Keratinocyte (primary cell): ENCODE measurements at regions not wholly inside any gene's neighbourhood (a gene's known extent, or its start where the extent isn't known, plus 50 kb on each side); places are given as distances from the start of the nearest gene placed in this dataset.
A peak's percentile ranks its signal among the peaks of the same experiment; 100 is the strongest.
"Not testable (repeated sequence)": the region's sequence is repeated elsewhere in the genome, so short reads cannot be mapped to it uniquely, and the experiment has no call there.

ENCODE experiments used
- DNase-seq: peaks from one replicate; pipeline ENCODE4 v3.0.0-alpha.2; 2011; ENCODE audit warnings: low read depth, missing footprints, low spot score
- FAIRE-seq: peaks from 2 replicates; lab custom pipeline; 2011; peaks lifted over from hg19 to GRCh38; lab: Jason Lieb, UNC
- H2AFZ ChIP-seq: 2 replicates; pipeline ENCODE4 v1.6.0; 2012; ENCODE audit warnings: low read length, control low read depth, inconsistent platforms; ENCODE audit not compliant: control insufficient read depth
- H3K27ac ChIP-seq: 2 replicates; pipeline ENCODE4 v1.5.1; 2011; ENCODE audit warnings: low read length; ENCODE audit not compliant: control insufficient read depth, insufficient read depth
- H3K27me3 ChIP-seq: 3 replicates; pipeline ENCODE4 v1.6.0; 2011; ENCODE audit warnings: low read length; ENCODE audit not compliant: control insufficient read depth, insufficient read depth; ENCODE audit errors: extremely low read depth
- H3K36me3 ChIP-seq, 2 experiments: 2 replicates in 1 of 2; 3 replicates in 1 of 2; pipeline ENCODE4 v1.5.1; 2011; ENCODE audit warnings: low read length in 2 of 2, mild to moderate bottlenecking in 1 of 2; ENCODE audit not compliant: control insufficient read depth in 2 of 2, insufficient read depth in 2 of 2; ENCODE audit errors: extremely low read depth in 1 of 2
- H3K4me1 ChIP-seq: 3 replicates; pipeline ENCODE4 v1.5.1; 2011; ENCODE audit warnings: low read length; ENCODE audit not compliant: control insufficient read depth, insufficient read depth; ENCODE audit errors: extremely low read depth
- H3K4me2 ChIP-seq: 3 replicates; pipeline ENCODE4 v1.6.0; 2011; ENCODE audit warnings: low read depth, low read length; ENCODE audit not compliant: control insufficient read depth, insufficient read depth; ENCODE audit errors: extremely low read depth
- H3K4me3 ChIP-seq, 3 experiments: fragments of 200-600 bp in 1 of 3; sonication (generic) in 1 of 3; 2 replicates in 2 of 3; 3 replicates in 1 of 3; pipeline ENCODE4 v1.5.1; 2011 to 2016; ENCODE audit warnings: low read length in 3 of 3, mild to moderate bottlenecking in 3 of 3, control low read depth in 2 of 3, inconsistent platforms in 1 of 3, low read depth in 1 of 3, mixed read lengths in 1 of 3, mixed run types in 1 of 3, moderate library complexity in 1 of 3; ENCODE audit not compliant: control insufficient read depth in 2 of 3, insufficient read depth in 2 of 3; ENCODE audit errors: extremely low read depth in 1 of 3
- H3K79me2 ChIP-seq: 2 replicates; pipeline ENCODE4 v1.6.0; 2012; ENCODE audit warnings: low read length; ENCODE audit not compliant: control insufficient read depth, insufficient read depth
- H3K9ac ChIP-seq: 3 replicates; pipeline ENCODE4 v1.6.0; 2011; ENCODE audit warnings: low read length; ENCODE audit not compliant: control insufficient read depth, insufficient read depth; ENCODE audit errors: extremely low read depth
- H3K9me1 ChIP-seq: 3 replicates; pipeline ENCODE4 v1.6.0; 2011; ENCODE audit warnings: low read length; ENCODE audit not compliant: control insufficient read depth, insufficient read depth; ENCODE audit errors: extremely low read depth
- H3K9me3 ChIP-seq: 2 replicates; pipeline ENCODE4 v1.5.1; 2012; ENCODE audit warnings: low read depth, low read length; ENCODE audit not compliant: control insufficient read depth
- H4K20me1 ChIP-seq: 3 replicates; pipeline ENCODE4 v1.6.0; 2011; ENCODE audit warnings: low read length; ENCODE audit not compliant: control insufficient read depth, insufficient read depth; ENCODE audit errors: extremely low read depth
- EZH2 ChIP-seq: IDR thresholded peaks from one replicate; pipeline ENCODE4 v1.6.1; 2012; ENCODE audit warnings: inconsistent platforms, mild to moderate bottlenecking, low read length, moderate library complexity
- dilution Hi-C: fragments of 300-500 bp; cut with MboI; formaldehyde crosslinking; loops from one replicate; pipeline ENCODE4 v1.7.0; 2020; ENCODE audit warnings: low sequenced_read_pairs; ENCODE audit not compliant: extremely low pct_ligation_motif_present
- TF ChIP-seq, protein P1 (sequence below), 3 experiments: IDR thresholded peaks in 1 of 3; conservative IDR thresholded peaks in 1 of 3; optimal IDR thresholded peaks in 1 of 3; 2 replicates in 2 of 3; 3 replicates in 1 of 3; pipeline versions ENCODE3 to v1.5.1; 2011; ENCODE audit warnings: low read length in 3 of 3, mild to moderate bottlenecking in 3 of 3, moderate library complexity in 2 of 3, control low read depth in 1 of 3, inconsistent platforms in 1 of 3; ENCODE audit not compliant: insufficient read depth in 2 of 3; ENCODE audit errors: extremely low read depth in 1 of 3

DNA sequence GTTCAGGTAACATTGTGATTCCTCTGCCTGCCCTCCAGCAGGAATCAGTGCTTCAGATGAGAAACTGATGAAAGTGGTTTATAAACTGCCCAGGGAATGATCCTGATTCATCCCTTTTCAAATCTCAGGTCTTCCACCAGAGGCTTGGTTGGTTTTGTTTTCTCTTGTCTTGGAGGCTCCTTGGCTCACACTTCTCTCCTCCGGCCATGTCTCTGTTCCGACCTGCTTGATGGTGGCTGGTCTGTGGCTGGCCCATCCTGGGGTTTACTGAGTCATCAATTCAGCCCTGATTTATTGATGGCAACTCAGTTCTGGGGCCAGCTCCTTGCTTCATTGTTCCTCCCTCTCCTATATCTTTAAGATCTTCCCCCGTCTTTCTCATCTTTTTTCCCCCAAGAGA is 56.6 kb upstream of the SLC2A1 start:
- Histone ChIP-seq H3K27ac (peak overlapping the region; percentile 74), H3K4me3 (peak overlapping the region in 1 of 3 experiments; percentile 20)
- dilution Hi-C loops = no loop called here

DNA sequence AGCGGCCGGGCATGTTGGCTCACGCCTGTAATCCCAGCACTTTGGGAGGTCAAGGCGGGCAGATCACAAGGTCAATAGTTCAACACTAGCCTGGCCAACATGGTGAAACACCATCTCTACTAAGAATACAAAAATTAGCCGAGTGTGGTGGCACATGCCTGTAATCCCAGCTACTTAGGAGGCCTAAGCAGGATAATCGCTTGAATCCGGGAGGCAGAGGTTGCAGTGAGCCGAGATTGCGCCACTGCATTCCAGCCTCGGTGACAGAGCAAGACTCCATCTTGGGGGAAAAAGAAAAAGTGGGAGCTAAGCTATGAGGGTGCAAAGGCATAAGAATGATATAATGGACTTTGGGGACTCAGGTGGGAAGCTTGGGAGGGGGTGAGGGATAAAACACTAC is 55.9 kb upstream of the SLC2A1 start:
- H3K4me2 ChIP-seq, H3K27me3 ChIP-seq, H2AFZ ChIP-seq, H3K79me2 ChIP-seq, H3K9ac ChIP-seq, H3K9me1 ChIP-seq, DNase-seq, H4K20me1 ChIP-seq, H3K9me3 ChIP-seq, H3K36me3 ChIP-seq, H3K4me3 ChIP-seq, dilution Hi-C loops, FAIRE-seq: not testable (repeated sequence)
- Histone ChIP-seq H3K4me1 (peaks cover 30% of the 10 kb centered on the region), H3K27ac (peak overlapping the region; percentile 74)

More for the DNA sequence above, 56.6 kb upstream of the SLC2A1 start:
- Histone ChIP-seq H2AFZ (peak overlapping the region; percentile 19), H3K9me3 (no peaks in the 10 kb centered on the region), H3K4me1 (peaks cover 35% of the 10 kb centered on the region), H3K9ac (peak overlapping the region; percentile 52), H3K4me2 (peak overlapping the region; percentile 67), H3K36me3 (no peaks in the 10 kb centered on the region), H3K27me3 (no peaks in the 10 kb centered on the region), H3K9me1 (no peaks in the 10 kb centered on the region), H4K20me1 (no peaks in the 10 kb centered on the region), H3K79me2 (no peaks in the 10 kb centered on the region)
- peak; percentile 97 for FAIRE-seq
- TF ChIP-seq, protein P1, sequence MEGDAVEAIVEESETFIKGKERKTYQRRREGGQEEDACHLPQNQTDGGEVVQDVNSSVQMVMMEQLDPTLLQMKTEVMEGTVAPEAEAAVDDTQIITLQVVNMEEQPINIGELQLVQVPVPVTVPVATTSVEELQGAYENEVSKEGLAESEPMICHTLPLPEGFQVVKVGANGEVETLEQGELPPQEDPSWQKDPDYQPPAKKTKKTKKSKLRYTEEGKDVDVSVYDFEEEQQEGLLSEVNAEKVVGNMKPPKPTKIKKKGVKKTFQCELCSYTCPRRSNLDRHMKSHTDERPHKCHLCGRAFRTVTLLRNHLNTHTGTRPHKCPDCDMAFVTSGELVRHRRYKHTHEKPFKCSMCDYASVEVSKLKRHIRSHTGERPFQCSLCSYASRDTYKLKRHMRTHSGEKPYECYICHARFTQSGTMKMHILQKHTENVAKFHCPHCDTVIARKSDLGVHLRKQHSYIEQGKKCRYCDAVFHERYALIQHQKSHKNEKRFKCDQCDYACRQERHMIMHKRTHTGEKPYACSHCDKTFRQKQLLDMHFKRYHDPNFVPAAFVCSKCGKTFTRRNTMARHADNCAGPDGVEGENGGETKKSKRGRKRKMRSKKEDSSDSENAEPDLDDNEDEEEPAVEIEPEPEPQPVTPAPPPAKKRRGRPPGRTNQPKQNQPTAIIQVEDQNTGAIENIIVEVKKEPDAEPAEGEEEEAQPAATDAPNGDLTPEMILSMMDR (optimal IDR thresholded peaks at IDR 0.05 in 1 of 3, IDR thresholded peaks at IDR 0.05 in 1 of 3, conservative IDR thresholded peaks at IDR 0.05 in 1 of 3; ENCODE audit: extremely low read depth in 1 of 3, insufficient read depth in 2 of 3, low read length in 3 of 3) = no peak
- no peak for TF ChIP-seq EZH2
- DNase-seq = no peak

DNA sequence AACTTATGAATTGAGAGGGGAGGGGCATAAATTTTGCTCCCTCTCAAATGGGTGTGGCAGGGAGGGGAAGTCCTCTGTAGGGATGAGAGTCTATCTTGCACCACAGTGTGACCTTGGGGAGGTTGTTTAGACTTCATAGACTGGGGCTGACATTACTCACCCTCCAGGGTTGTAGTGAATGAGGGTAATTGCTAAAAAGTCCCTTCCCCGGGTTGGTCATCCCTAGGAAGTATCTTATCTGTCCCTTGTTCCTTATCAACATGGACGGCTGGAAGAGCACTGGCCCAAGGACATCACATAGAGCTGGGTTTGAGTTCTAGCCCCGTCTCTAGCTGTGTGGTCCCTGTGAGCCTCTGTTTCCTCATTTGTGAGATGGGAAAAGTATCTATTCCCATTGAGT is 52.4 kb upstream of the SLC2A1 start:
- H3K27ac ChIP-seq = no peak overlapping the region
- no peaks in the 10 kb centered on the region for H3K79me2 ChIP-seq
- H3K4me2 ChIP-seq = no peak overlapping the region
- FAIRE-seq = no peak
- H3K4me1 ChIP-seq = peaks cover 40% of the 10 kb centered on the region
- no peak for TF ChIP-seq EZH2
- H3K4me3 ChIP-seq = no peak overlapping the region
- dilution Hi-C loops = no loop called here
- no peaks in the 10 kb centered on the region for H3K9me3 ChIP-seq
- H4K20me1 ChIP-seq = no peaks in the 10 kb centered on the region
- H3K9me1 ChIP-seq = no peaks in the 10 kb centered on the region
- no peak for DNase-seq
- no peak overlapping the region for H2AFZ ChIP-seq
- H3K9ac ChIP-seq = no peak overlapping the region
- H3K27me3 ChIP-seq = no peaks in the 10 kb centered on the region
- no peaks in the 10 kb centered on the region for H3K36me3 ChIP-seq
